ENCODE measurements at regions not wholly inside any gene's neighbourhood (a gene's known extent, or its start where the extent isn't known, plus 50 kb on each side); places are given as distances from the start of the nearest gene placed in this dataset.

GRCh38 chr3:139264375-139264774 is 79.4 kb upstream of the MRPS22 start:
- TF ChIP-seq SIN3A (IDR thresholded peaks at IDR 0.05; ENCODE audit: borderline replicate concordance, insufficient read depth, low read length) (no peak), POLR2AphosphoS5 (IDR thresholded peaks at IDR 0.05; ENCODE audit: low read depth, low read length) (no peak), FOXP2 (optimal IDR thresholded peaks at IDR 0.05; ENCODE audit: borderline replicate concordance, extremely low read depth, extremely low read length, insufficient read depth) (no peak), REST (IDR thresholded peaks at IDR 0.05; ENCODE audit: insufficient read depth in 1 of 2, low read depth in 2 of 2, low read length in 2 of 2) (no peak), TAF1 (IDR thresholded peaks at IDR 0.05; ENCODE audit: borderline replicate concordance, insufficient read depth, low read length) (no peak)

GRCh38 chr3:139265131-139266016 is 78.4 kb upstream of the MRPS22 start:
- TF ChIP-seq FOXP2 (optimal IDR thresholded peaks at IDR 0.05; ENCODE audit: borderline replicate concordance, extremely low read depth, extremely low read length, insufficient read depth) = no peak
- TF ChIP-seq TAF1 (IDR thresholded peaks at IDR 0.05; ENCODE audit: borderline replicate concordance, insufficient read depth, low read length) = no peak
- no peak for TF ChIP-seq SIN3A (IDR thresholded peaks at IDR 0.05; ENCODE audit: borderline replicate concordance, insufficient read depth, low read length)
- TF ChIP-seq REST (IDR thresholded peaks at IDR 0.05; ENCODE audit: insufficient read depth in 1 of 2, low read depth in 2 of 2, low read length in 2 of 2) = no peak
- TF ChIP-seq POLR2AphosphoS5 (IDR thresholded peaks at IDR 0.05; ENCODE audit: low read depth, low read length) = no peak

GRCh38 chr3:139267300-139268246 is 76.2 kb upstream of the MRPS22 start:
- no peak for TF ChIP-seq POLR2AphosphoS5 (IDR thresholded peaks at IDR 0.05; ENCODE audit: low read depth, low read length)
- TF ChIP-seq FOXP2 (optimal IDR thresholded peaks at IDR 0.05; ENCODE audit: borderline replicate concordance, extremely low read depth, extremely low read length, insufficient read depth) = no peak
- TF ChIP-seq SIN3A (IDR thresholded peaks at IDR 0.05; ENCODE audit: borderline replicate concordance, insufficient read depth, low read length) = no peak
- no peak for TF ChIP-seq REST (IDR thresholded peaks at IDR 0.05; ENCODE audit: insufficient read depth in 1 of 2, low read depth in 2 of 2, low read length in 2 of 2)
- TF ChIP-seq TAF1 (IDR thresholded peaks at IDR 0.05; ENCODE audit: borderline replicate concordance, insufficient read depth, low read length) = no peak

- no peak for TF ChIP-seq FOXP2 (optimal IDR thresholded peaks at IDR 0.05; ENCODE audit: borderline replicate concordance, extremely low read depth, extremely low read length, insufficient read depth)
- no peak for TF ChIP-seq SIN3A (IDR thresholded peaks at IDR 0.05; ENCODE audit: borderline replicate concordance, insufficient read depth, low read length)
- no peak for TF ChIP-seq REST (IDR thresholded peaks at IDR 0.05; ENCODE audit: insufficient read depth in 1 of 2, low read depth in 2 of 2, low read length in 2 of 2)
- no peak for TF ChIP-seq TAF1 (IDR thresholded peaks at IDR 0.05; ENCODE audit: borderline replicate concordance, insufficient read depth, low read length)
- no peak for TF ChIP-seq POLR2AphosphoS5 (IDR thresholded peaks at IDR 0.05; ENCODE audit: low read depth, low read length)
Measured at GRCh38 chr3:139269984-139270383, 73.8 kb upstream of the MRPS22 start.
